AG04450 (cell line): ENCODE measurements at regions not wholly inside any gene's neighbourhood (a gene's known extent, or its start where the extent isn't known, plus 50 kb on each side); places are given as distances from the start of the nearest gene placed in this dataset.

Experiments
- CTCF ChIA-PET: fragments of 300-600, 350-600 bp; formaldehyde crosslinking; extraction: SDS; loops from one replicate; lab custom pipeline; 2022; ENCODE audit warnings: antibody characterized with exemption, inconsistent platforms; lab: Charles Lee
- POLR2A ChIA-PET: fragments of 350-600 bp; formaldehyde crosslinking; extraction: SDS; loops from one replicate; lab custom pipeline; 2021; ENCODE audit warnings: antibody characterized with exemption, inconsistent platforms; lab: Yijun Ruan, JAX
- DNase-seq: peaks from one replicate; pipeline ENCODE4 v3.0.0-alpha.2; 2011; ENCODE audit warnings: low read depth, low spot score
- H3K27ac ChIP-seq: one replicate; pipeline ENCODE4 v1.5.1; 2012; ENCODE audit warnings: low read depth, low read length, control low read depth
- H3K27me3 ChIP-seq: one replicate; pipeline ENCODE4 v1.6.0; 2012; ENCODE audit warnings: low read length; ENCODE audit not compliant: control insufficient read depth, insufficient read depth
- H3K4me3 ChIP-seq: 2 replicates; pipeline ENCODE4 v1.5.1; 2011; ENCODE audit warnings: mild to moderate bottlenecking, low read depth, low read length, control low read depth
- H3K9me3 ChIP-seq: 2 replicates; pipeline ENCODE4 v1.5.1; 2012; ENCODE audit warnings: low read length; ENCODE audit not compliant: control insufficient read depth, insufficient read depth
- CTCF ChIP-seq: IDR thresholded peaks from 2 replicates; pipeline ENCODE4 v1.5.1; 2011; ENCODE audit warnings: low read depth, low read length, control low read depth, inconsistent platforms

- H3K27me3 ChIP-seq, result no peaks in the 10 kb centered on the region
- H3K27ac ChIP-seq, result no peak overlapping the region
- no peak overlapping the region for H3K4me3 ChIP-seq
- TF ChIP-seq CTCF, result no peak
- POLR2A ChIA-PET, result no interaction called here
- no peaks in the 10 kb centered on the region for H3K9me3 ChIP-seq
- DNase-seq, result no peak
- CTCF ChIA-PET, result no interaction called here
Measured at GRCh38 chr2:160898581-160899307, 261.5 kb upstream of the TANK start.

- POLR2A ChIA-PET, result no interaction called here
- DNase-seq, result no peak
- CTCF ChIA-PET, result interaction anchor here (0.6 to 1.2 kb wide), 3 partner anchors 9 to 792 kb away, joined by 3 read pairs; no protein-coding TSS in a partner anchor
- no peak for TF ChIP-seq CTCF
- Histone ChIP-seq H3K27ac (no peak overlapping the region), H3K4me3 (no peak overlapping the region), H3K27me3 (no peaks in the 10 kb centered on the region), H3K9me3 (no peaks in the 10 kb centered on the region)
Measured at GRCh38 chr2:160901613-160902012, 258.6 kb upstream of the TANK start.

- no peak overlapping the region for H3K27ac ChIP-seq
- TF ChIP-seq CTCF, result no peak
- no peak overlapping the region for H3K4me3 ChIP-seq
- H3K9me3 ChIP-seq, result no peaks in the 10 kb centered on the region
- DNase-seq, result no peak
- no peaks in the 10 kb centered on the region for H3K27me3 ChIP-seq
- ChIA-PET POLR2A (no interaction called here), CTCF (no interaction called here)
Measured at GRCh38 chr2:160905862-160906261, 254.4 kb upstream of the TANK start.

GRCh38 chr2:160906878-160907277, 253.3 kb upstream of the TANK start:
- DNase-seq, result no peak
- no peak for TF ChIP-seq CTCF
- ChIA-PET CTCF (no interaction called here), POLR2A (no interaction called here)
- no peak overlapping the region for H3K4me3 ChIP-seq
- H3K27me3 ChIP-seq, result no peaks in the 10 kb centered on the region
- no peaks in the 10 kb centered on the region for H3K9me3 ChIP-seq
- H3K27ac ChIP-seq, result no peak overlapping the region

GRCh38 chr2:160907738-160908137, 252.5 kb upstream of the TANK start:
- no peaks in the 10 kb centered on the region for H3K9me3 ChIP-seq
- no peaks in the 10 kb centered on the region for H3K27me3 ChIP-seq
- ChIA-PET CTCF (no interaction called here), POLR2A (no interaction called here)
- no peak for DNase-seq
- H3K27ac ChIP-seq, result no peak overlapping the region
- H3K4me3 ChIP-seq, result no peak overlapping the region
- no peak for TF ChIP-seq CTCF
